Cardiac fibroblast (primary cell): ENCODE measurements at regions not wholly inside any gene's neighbourhood (a gene's known extent, or its start where the extent isn't known, plus 50 kb on each side); places are given as distances from the start of the nearest gene placed in this dataset.

ENCODE experiments used
- DNase-seq, 2 donors: peaks; one replicate each; pipeline versions ENCODE4 v3.0.0 to v3.0.0-alpha.2; 2010; ENCODE audit warnings: low read depth in 2 of 2
- H3K4me3 ChIP-seq, 2 donors: replicated peaks in 1 of 2; 1 replicate in 1 of 2; 2 replicates in 1 of 2; pipeline ENCODE4 v1.5.1; 2011; ENCODE audit warnings: low read depth in 2 of 2, low read length in 2 of 2, mild to moderate bottlenecking in 2 of 2, moderate library complexity in 1 of 2
- TF ChIP-seq, protein P1 (sequence below): IDR thresholded peaks from one replicate; pipeline ENCODE4 v1.5.1; 2011; ENCODE audit warnings: low read depth, mild to moderate bottlenecking, low read length, inconsistent platforms

DNA sequence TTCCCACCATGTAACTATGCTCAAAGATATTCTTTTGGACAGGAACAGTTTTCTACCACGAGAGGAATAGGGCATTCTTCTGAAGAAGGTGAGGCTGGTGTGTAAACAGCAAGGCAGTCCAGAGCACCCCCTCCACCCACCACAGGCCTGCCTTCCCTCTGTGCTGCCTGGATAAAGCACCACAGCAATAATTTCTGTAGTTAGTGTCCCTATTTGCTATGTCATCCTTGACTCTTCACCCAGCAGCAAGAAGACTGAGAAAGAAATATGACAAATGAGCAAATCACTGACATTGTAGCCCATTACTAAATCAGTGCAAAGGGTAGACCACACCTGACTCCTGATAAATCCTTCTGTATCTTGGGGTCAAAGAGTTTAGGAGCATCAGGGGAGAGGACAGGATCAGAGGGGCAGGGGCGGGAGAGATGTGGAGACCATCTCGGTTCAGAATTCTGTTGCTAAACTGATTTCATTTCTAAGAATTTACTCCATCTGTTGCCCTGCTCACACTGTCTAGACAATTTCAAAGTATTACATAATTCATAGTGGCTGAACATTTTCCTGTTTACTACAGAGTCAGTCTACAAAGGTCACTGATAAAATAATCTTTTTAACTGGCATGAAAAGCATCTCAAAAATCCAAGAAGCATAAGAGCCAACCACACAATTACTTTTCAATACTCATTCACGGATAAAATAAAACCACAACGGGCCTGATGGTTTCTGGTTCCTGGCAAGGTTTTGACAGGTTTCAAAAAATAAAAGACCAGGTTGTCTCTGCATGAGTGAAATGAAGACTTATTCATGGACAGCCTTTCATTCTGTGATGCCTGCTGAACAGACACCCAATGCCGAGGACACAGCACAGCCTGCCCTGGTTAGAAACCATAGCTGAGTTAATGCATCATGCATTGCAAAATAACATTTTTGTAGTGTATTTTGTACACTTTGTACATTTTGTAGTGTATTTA, 88.4 kb upstream of the IRS2 start:
- peak; percentile 59 to 79 for DNase-seq
- H3K4me3 ChIP-seq = no peak overlapping the region
- TF ChIP-seq, protein P1, sequence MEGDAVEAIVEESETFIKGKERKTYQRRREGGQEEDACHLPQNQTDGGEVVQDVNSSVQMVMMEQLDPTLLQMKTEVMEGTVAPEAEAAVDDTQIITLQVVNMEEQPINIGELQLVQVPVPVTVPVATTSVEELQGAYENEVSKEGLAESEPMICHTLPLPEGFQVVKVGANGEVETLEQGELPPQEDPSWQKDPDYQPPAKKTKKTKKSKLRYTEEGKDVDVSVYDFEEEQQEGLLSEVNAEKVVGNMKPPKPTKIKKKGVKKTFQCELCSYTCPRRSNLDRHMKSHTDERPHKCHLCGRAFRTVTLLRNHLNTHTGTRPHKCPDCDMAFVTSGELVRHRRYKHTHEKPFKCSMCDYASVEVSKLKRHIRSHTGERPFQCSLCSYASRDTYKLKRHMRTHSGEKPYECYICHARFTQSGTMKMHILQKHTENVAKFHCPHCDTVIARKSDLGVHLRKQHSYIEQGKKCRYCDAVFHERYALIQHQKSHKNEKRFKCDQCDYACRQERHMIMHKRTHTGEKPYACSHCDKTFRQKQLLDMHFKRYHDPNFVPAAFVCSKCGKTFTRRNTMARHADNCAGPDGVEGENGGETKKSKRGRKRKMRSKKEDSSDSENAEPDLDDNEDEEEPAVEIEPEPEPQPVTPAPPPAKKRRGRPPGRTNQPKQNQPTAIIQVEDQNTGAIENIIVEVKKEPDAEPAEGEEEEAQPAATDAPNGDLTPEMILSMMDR = no peak

DNA sequence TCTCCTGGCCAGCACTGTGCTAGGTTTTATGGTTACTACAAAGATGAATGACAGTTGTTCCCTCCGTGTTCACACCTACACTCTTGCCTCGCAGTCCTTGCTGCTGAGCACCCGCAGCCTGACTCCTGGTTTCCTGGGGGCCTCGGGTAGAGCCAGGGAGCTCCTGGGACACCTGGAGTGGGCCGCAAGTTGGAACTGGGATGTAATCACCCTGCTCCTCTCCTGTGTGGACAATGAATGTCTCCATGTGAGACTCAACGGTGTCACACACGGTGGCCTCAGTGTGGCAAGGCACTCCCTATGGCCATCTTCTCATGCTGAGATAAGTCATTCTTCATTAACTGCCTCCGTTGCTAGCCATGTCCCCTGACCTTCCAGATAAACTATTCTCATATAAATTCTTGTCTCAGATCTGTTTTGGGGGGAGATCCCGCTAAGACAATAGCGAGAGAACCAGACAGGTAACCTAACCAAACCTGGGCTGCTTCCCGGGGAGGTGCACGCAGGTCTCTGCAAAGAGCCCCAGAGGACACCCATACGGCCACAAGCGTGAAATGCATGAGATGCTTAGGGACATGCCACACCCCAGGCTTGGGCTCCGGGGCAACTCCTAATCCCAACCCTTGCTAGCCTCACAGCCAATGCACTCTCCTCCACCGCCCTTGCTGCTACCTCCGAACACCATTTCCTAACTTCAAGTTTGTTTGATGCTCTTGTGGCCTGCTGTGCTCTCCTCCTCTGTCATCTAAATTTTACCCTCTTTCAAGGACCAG, 87.2 kb upstream of the IRS2 start:
- TF ChIP-seq, protein P1 = no peak
- DNase-seq = no peak
- H3K4me3 ChIP-seq = no peak overlapping the region

DNA sequence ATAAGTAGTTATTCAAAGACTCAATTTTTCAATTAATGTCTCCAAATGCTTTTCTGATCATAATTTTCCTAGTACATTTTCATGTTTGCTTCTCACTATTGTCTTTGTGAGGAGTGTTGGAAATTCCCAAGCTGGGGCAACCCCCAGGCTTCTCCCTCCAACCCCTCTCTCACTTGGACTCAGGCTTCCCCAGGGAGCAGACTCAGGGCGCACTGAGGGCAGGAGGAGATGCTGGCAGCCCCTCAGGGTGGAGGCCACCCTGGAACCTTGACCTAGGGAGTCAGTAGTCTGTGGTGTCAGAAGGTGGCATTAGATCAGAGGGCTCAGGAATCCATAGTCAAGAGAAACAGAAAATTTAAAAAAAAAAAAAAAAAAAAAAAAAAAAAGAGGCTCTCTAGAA, 86.5 kb upstream of the IRS2 start:
- DNase-seq = no peak
- TF ChIP-seq, protein P1 = no peak
- H3K4me3 ChIP-seq = no peak overlapping the region

DNA sequence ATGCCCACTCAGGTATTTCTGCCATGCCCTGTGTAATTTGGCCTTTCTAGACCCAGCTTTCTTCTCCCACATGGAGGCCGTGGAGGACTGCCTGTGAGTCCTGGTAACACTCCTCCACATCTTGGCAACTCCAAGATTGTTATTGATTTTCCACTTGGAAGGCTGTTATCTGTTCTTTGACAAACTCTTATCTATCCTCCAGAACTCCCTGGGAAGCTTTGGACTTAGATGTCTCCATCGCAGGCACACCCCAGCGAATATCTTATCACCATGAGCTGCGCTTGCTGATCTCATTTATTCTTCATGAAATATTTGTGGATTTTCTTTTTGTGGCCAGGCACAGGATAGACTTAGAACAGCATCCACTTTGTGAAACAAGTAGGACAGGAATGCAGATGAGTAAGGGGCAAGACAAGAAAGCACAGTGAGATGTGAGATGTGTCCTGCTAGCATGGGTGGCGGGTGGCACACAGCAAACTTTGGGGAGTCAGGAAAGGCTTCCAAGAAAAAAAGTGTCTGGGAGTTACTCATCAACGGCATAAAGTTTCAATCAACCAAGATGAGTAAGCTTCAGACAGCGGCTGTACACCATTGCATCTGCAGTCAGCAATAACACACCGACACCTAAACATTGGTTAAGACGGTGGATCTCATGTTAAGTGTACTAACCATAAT, 84.5 kb upstream of the IRS2 start:
- TF ChIP-seq, protein P1 = no peak
- DNase-seq = peak in 1 of 2 donors; percentile 50
- no peak overlapping the region for H3K4me3 ChIP-seq

DNA sequence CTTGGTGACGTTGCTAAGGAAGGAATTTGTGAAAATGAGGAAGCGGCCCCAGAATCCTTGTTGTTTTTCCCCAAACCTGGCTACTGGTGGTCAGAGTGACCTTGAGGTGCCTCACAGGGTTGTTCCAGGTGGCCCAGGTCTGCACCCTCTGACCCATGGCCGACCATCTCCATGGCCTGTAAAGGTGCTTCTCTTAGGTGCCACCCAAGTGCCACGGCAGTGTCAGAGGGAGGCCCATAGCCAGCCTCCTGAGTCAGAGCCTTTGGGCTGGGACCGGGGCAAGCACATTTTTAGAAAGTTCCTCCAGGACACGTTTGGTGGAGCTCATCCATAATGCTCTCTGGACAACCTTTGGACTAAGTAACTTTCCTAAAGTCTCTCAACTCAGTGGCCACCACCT, 83.9 kb upstream of the IRS2 start:
- TF ChIP-seq, protein P1 = no peak

DNA sequence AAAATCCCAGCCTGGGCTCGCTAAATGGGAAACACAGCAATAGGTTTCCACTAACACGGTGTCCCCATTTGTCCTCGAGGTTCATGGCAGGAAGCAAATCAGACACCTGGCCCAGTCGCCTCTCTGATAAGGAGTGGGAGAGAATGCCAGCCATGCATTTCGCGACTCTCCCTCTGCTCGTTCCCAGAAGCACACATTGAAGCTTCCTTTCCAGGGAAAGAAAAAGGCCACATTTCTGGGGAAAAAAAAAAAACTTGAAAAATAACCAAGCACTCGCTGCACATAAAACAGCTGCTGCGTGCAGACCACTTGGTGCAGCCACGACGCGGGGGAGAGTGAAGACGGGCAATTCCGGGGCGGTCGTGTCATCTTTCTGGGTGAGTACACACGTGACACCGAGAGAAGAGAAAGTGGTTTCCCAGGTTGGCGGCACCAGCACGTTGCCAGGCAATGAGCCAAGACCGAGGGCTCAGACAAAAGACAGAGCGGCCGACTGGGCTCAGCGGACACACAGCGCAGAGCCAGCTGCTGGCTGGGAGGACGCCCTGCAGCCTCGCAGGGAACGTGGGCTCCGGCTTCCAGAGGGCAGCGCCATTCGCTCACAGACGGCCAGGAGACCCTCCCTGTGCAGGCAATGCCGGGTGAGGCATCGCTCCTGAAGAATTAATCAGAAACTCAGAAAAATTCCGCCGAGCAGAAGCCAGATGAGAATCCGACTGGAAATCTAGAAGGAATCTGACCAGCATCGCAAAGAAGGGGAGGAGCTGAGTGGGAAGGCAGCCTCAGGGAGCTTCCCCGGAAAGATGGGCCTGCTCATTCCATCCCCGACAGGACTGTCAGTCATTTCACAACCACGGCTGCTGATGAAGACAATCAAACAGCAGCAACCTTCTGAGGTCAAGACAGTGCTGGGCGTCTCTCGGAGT, 83.2 kb upstream of the IRS2 start:
- peak; percentile 75 to 83 for DNase-seq
- H3K4me3 ChIP-seq = peak overlapping the region; percentile 35 to 39
- TF ChIP-seq, protein P1 = peak; percentile 30

More for the DNA sequence above, 83.9 kb upstream of the IRS2 start:
- peak overlapping the region in 1 of 2 donors; percentile 39 for H3K4me3 ChIP-seq
- no peak for DNase-seq
